Ishikawa (cell line): ENCODE measurements at regions not wholly inside any gene's neighbourhood (a gene's known extent, or its start where the extent isn't known, plus 50 kb on each side); places are given as distances from the start of the nearest gene placed in this dataset.

ENCODE experiments used
- CREB1 ChIP-seq: IDR thresholded peaks from 2 replicates; pipeline ENCODE4 v1.6.1; 2012; ENCODE audit warnings: low read depth
- EP300 ChIP-seq: IDR thresholded peaks from 2 replicates; pipeline ENCODE4 v1.6.1; 2012; ENCODE audit warnings: borderline replicate concordance
- FOXM1 ChIP-seq: IDR thresholded peaks from 2 replicates; pipeline ENCODE4 v1.6.1; 2012; ENCODE audit warnings: low read depth, borderline replicate concordance
- NFIC ChIP-seq: IDR thresholded peaks from 2 replicates; pipeline ENCODE4 v1.6.1; 2012
- RAD21 ChIP-seq: IDR thresholded peaks from 2 replicates; pipeline ENCODE4 v1.6.1; 2012; ENCODE audit warnings: low read depth
- TAF1 ChIP-seq: IDR thresholded peaks from 2 replicates; pipeline ENCODE4 v1.6.1; 2012; ENCODE audit warnings: low read depth, mild to moderate bottlenecking
- YY1 ChIP-seq: IDR thresholded peaks from 2 replicates; pipeline ENCODE4 v1.6.1; 2012; ENCODE audit warnings: low read depth
- TF ChIP-seq, protein P1 (sequence below): IDR thresholded peaks from 2 replicates; pipeline ENCODE4 v1.6.1; 2012; ENCODE audit warnings: low read depth, mild to moderate bottlenecking
- TF ChIP-seq, protein P2 (sequence below): IDR thresholded peaks from 2 replicates; pipeline ENCODE4 v1.6.1; 2012

DNA sequence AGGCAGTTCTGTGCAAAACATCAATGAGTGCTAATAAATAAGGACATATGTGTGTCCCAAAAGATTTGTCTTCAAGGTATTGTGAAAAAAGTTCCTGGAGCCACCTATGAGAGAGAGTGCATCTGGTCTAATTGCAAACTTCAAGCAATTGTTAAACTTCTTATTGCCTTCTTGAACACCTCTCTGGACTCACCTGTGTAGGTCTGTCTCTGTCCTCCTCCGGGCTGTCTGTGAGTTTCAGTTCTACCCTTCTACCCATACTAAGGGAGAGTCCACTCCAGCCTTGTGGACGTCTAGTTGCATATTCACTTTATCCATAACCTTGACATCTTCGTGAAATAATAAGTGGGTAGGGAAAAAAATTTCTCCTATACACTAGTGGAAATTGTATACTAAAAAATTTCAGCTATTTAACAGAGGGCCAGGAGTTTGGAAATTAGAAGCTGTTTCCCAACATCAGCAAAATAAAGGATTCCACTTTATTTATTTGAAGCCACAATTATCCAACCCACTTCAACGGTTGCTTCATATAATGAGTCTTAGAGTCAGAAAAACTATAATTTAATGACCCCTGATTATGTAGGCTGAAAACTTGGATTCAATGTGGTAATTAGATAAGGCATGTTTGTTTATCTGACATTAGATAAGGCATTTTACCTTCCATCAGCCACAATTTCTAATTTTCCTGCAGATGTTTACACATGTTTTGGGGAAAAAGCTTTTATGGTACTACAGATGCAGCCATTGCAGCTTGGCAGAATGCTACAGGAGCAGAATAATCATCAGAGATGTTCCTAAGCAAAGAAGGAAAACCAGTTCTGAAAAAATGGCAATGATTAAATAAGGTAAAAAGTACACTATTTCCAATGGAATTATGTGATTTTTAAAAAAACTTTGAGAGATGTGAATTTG lies 150.8 kb upstream of the FAM3C start:
- TF ChIP-seq, protein P1, sequence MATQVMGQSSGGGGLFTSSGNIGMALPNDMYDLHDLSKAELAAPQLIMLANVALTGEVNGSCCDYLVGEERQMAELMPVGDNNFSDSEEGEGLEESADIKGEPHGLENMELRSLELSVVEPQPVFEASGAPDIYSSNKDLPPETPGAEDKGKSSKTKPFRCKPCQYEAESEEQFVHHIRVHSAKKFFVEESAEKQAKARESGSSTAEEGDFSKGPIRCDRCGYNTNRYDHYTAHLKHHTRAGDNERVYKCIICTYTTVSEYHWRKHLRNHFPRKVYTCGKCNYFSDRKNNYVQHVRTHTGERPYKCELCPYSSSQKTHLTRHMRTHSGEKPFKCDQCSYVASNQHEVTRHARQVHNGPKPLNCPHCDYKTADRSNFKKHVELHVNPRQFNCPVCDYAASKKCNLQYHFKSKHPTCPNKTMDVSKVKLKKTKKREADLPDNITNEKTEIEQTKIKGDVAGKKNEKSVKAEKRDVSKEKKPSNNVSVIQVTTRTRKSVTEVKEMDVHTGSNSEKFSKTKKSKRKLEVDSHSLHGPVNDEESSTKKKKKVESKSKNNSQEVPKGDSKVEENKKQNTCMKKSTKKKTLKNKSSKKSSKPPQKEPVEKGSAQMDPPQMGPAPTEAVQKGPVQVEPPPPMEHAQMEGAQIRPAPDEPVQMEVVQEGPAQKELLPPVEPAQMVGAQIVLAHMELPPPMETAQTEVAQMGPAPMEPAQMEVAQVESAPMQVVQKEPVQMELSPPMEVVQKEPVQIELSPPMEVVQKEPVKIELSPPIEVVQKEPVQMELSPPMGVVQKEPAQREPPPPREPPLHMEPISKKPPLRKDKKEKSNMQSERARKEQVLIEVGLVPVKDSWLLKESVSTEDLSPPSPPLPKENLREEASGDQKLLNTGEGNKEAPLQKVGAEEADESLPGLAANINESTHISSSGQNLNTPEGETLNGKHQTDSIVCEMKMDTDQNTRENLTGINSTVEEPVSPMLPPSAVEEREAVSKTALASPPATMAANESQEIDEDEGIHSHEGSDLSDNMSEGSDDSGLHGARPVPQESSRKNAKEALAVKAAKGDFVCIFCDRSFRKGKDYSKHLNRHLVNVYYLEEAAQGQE: no peak
- no peak for TF ChIP-seq YY1
- TF ChIP-seq CREB1: no peak
- TF ChIP-seq RAD21: no peak
- no peak for TF ChIP-seq NFIC
- no peak for TF ChIP-seq FOXM1
- no peak for TF ChIP-seq TAF1
- TF ChIP-seq EP300: no peak
- TF ChIP-seq, protein P2, sequence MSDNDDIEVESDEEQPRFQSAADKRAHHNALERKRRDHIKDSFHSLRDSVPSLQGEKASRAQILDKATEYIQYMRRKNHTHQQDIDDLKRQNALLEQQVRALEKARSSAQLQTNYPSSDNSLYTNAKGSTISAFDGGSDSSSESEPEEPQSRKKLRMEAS: no peak
